Body of pancreas (tissue), 4 donors: ENCODE measurements at regions not wholly inside any gene's neighbourhood (a gene's known extent, or its start where the extent isn't known, plus 50 kb on each side); places are given as distances from the start of the nearest gene placed in this dataset.

Experiments used
- ATAC-seq: fragments of 150-250 bp; one replicate; pipeline ENCODE4 v1.9.1; 2016
- DNase-seq, 4 donors: peaks; one replicate each; pipeline ENCODE4 v3.0.0-alpha.2; 2019
- H3K27ac ChIP-seq, 4 donors: fragments of 200-600 bp; sonication (generic); 1 replicate in 3 of 4; 2 replicates in 1 of 4; pipeline versions ENCODE4 v1.5.1 to v1.6.1; 2016 to 2019; ENCODE audit warnings: mild to moderate bottlenecking in 1 of 4, mixed read lengths in 1 of 4, moderate library complexity in 1 of 4
- H3K27me3 ChIP-seq, 2 donors: fragments of 200-600 bp; sonication (generic); one replicate each; pipeline ENCODE4 v1.6.0; 2016; ENCODE audit warnings: mild to moderate bottlenecking in 1 of 2
- H3K36me3 ChIP-seq, 2 donors: fragments of 200-600 bp; sonication (generic); replicated peaks in 1 of 2; 2 replicates each; pipeline ENCODE4 v1.5.1; 2016; ENCODE audit warnings: low read depth in 2 of 2; ENCODE audit not compliant: insufficient read depth in 1 of 2
- H3K4me1 ChIP-seq: fragments of 200-600 bp; sonication (generic); one replicate; pipeline ENCODE4 v1.6.0; 2016
- H3K4me3 ChIP-seq, 2 donors: fragments of 200-600 bp; sonication (generic); 1 replicate in 1 of 2; 2 replicates in 1 of 2; pipeline ENCODE4 v1.5.1; 2016 to 2019
- H3K9me3 ChIP-seq, 3 donors: fragments of 200-600 bp; sonication (generic); 1 replicate in 2 of 3; 2 replicates in 1 of 3; pipeline ENCODE4 v1.5.1; 2016
- CTCF ChIP-seq, 7 experiments: fragments of 450-650 bp in 4 of 7; fragments of 200-600 bp in 3 of 7; sonication (generic) in 3 of 7; IDR thresholded peaks; one replicate each; pipeline ENCODE4 v1.5.1; 2016 to 2019; ENCODE audit warnings: antibody characterized with exemption in 7 of 7
- POLR2A ChIP-seq, 3 donors: fragments of 450-650 bp; IDR thresholded peaks; one replicate each; pipeline ENCODE4 v1.6.1; 2016; ENCODE audit warnings: antibody characterized with exemption in 3 of 3, mild to moderate bottlenecking in 2 of 3
- WGBS, 2 donors: methylation state at CpG; one replicate each; pipeline ENCODE4 v1.1.5; 2017; 5-methylcytosine and 5-hydroxymethylcytosine counted together
- intact Hi-C: fragments of 100-400 bp; cut with DNase I; formaldehyde crosslinking; loops from one replicate; pipeline ENCODE4 v1.15.1; 2023

GRCh38 chr6:113587078-113587699, 270.0 kb upstream of the MARCKS start:
- Histone ChIP-seq H3K27ac (no peak overlapping the region), H3K4me3 (no peak overlapping the region), H3K27me3 (no peaks in the 10 kb centered on the region), H3K36me3 (no peaks in the 10 kb centered on the region), H3K4me1 (peaks cover 6% of the 10 kb centered on the region), H3K9me3 (no peaks in the 10 kb centered on the region)
- intact Hi-C loops = no loop called here
- DNase-seq (no peak), ATAC-seq (no peak)
- 81 to 85% methylated on average over 6 of the region's 6 CpGs for WGBS, 2 donors
- TF ChIP-seq CTCF (IDR thresholded peaks at IDR 0.05) = no peak
- TF ChIP-seq POLR2A (IDR thresholded peaks at IDR 0.05) = no peak

GRCh38 chr6:113588646-113589045, 268.5 kb upstream of the MARCKS start:
- Histone ChIP-seq H3K4me3 (no peak overlapping the region), H3K36me3 (no peaks in the 10 kb centered on the region), H3K27ac (no peak overlapping the region), H3K9me3 (no peaks in the 10 kb centered on the region), H3K4me1 (peaks cover 9% of the 10 kb centered on the region), H3K27me3 (no peaks in the 10 kb centered on the region)
- no peak for ATAC-seq
- DNase-seq = no peak
- WGBS, 2 donors = 69 to 72% methylated on average over 1 of the region's 1 CpG
- no peak for TF ChIP-seq POLR2A (IDR thresholded peaks at IDR 0.05)
- TF ChIP-seq CTCF (IDR thresholded peaks at IDR 0.05) = no peak
- intact Hi-C loops = no loop called here

- peak; percentile 17 to 65 (median 52) for DNase-seq
- H3K27ac ChIP-seq = peak overlapping the region in 2 of 4 donors; percentile 1 to 33
Observed at GRCh38 chr6:113591896-113592827, 265.0 kb upstream of the MARCKS start.

GRCh38 chr6:113594726-113595125, 262.4 kb upstream of the MARCKS start:
- no peaks in the 10 kb centered on the region for H3K9me3 ChIP-seq
- ATAC-seq = no peak
- TF ChIP-seq CTCF (IDR thresholded peaks at IDR 0.05) (no peak), POLR2A (IDR thresholded peaks at IDR 0.05) (no peak)
- 100% methylated on average over 1 of the region's 1 CpG for WGBS, 2 donors
- H3K4me1 ChIP-seq = peaks cover 29% of the 10 kb centered on the region
- no peaks in the 10 kb centered on the region for H3K36me3 ChIP-seq
- intact Hi-C loops = no loop called here
- no peak for DNase-seq
- no peak overlapping the region for H3K27ac ChIP-seq
- no peak overlapping the region for H3K4me3 ChIP-seq
- H3K27me3 ChIP-seq = no peaks in the 10 kb centered on the region

More at GRCh38 chr6:113591896-113592827, 265.0 kb upstream of the MARCKS start:
- ATAC-seq = peak; percentile 43
- Histone ChIP-seq H3K36me3 (no peaks in the 10 kb centered on the region), H3K27me3 (no peaks in the 10 kb centered on the region), H3K9me3 (no peaks in the 10 kb centered on the region), H3K4me1 (peaks cover 25% of the 10 kb centered on the region), H3K4me3 (no peak overlapping the region)
- WGBS, 2 donors = 77 to 88% methylated on average over 2 of the region's 2 CpGs
- intact Hi-C loops = no loop called here
- TF ChIP-seq POLR2A (IDR thresholded peaks at IDR 0.05) (no peak), CTCF (IDR thresholded peaks at IDR 0.05) (no peak)
